ENCODE measurements at regions not wholly inside any gene's neighbourhood (a gene's known extent, or its start where the extent isn't known, plus 50 kb on each side); places are given as distances from the start of the nearest gene placed in this dataset.

- DNase-seq (ENCODE audit: extremely low read depth, low read depth), result no peak
- TF ChIP-seq CTCF (IDR thresholded peaks at IDR 0.05; ENCODE audit: low read depth, low read length), result no peak
These were observed 151.7 kb downstream of the SNX18 start for GRCh38 chr5:54669285-54669684.

GRCh38 chr5:54668096-54668495 lies 150.5 kb downstream of the SNX18 start:
- no peak for TF ChIP-seq CTCF (IDR thresholded peaks at IDR 0.05; ENCODE audit: low read depth, low read length)
- no peak for DNase-seq (ENCODE audit: extremely low read depth, low read depth)

GRCh38 chr5:54667136-54667535 lies 149.6 kb downstream of the SNX18 start:
- TF ChIP-seq CTCF (IDR thresholded peaks at IDR 0.05; ENCODE audit: low read depth, low read length), result no peak
- DNase-seq (ENCODE audit: extremely low read depth, low read depth), result no peak

- DNase-seq (ENCODE audit: extremely low read depth, low read depth), result peak; percentile 89
- TF ChIP-seq CTCF (IDR thresholded peaks at IDR 0.05; ENCODE audit: low read depth, low read length), result no peak
These were observed 146.3 kb downstream of the SNX18 start for GRCh38 chr5:54663866-54664265.

- TF ChIP-seq CTCF (IDR thresholded peaks at IDR 0.05; ENCODE audit: low read depth, low read length), result no peak
- no peak for DNase-seq (ENCODE audit: extremely low read depth, low read depth)
These were observed 143.6 kb downstream of the SNX18 start for GRCh38 chr5:54661111-54661510.

- DNase-seq (ENCODE audit: extremely low read depth, low read depth), result no peak
- no peak for TF ChIP-seq CTCF (IDR thresholded peaks at IDR 0.05; ENCODE audit: low read depth, low read length)
These were observed 142.2 kb downstream of the SNX18 start for GRCh38 chr5:54659700-54660131.

GRCh38 chr5:54658010-54658409 lies 140.5 kb downstream of the SNX18 start:
- TF ChIP-seq CTCF (IDR thresholded peaks at IDR 0.05; ENCODE audit: low read depth, low read length), result no peak
- DNase-seq (ENCODE audit: extremely low read depth, low read depth), result no peak
